Trophoblast cell (in vitro differentiated cells and primary cell): ENCODE measurements at regions not wholly inside any gene's neighbourhood (a gene's known extent, or its start where the extent isn't known, plus 50 kb on each side); places are given as distances from the start of the nearest gene placed in this dataset.
A peak's percentile ranks its signal among the peaks of the same experiment; 100 is the strongest.

ENCODE experiments used
- DNase-seq, 2 donors: peaks; one replicate each; pipeline ENCODE4 v3.0.0-alpha.2; 2016
- H2AFZ ChIP-seq: 2 replicates; pipeline ENCODE4 v1.6.1; 2013; ENCODE audit warnings: low read length, moderate library complexity, mild to moderate bottlenecking; ENCODE audit not compliant: insufficient read depth, poor library complexity
- H2AK5ac ChIP-seq: 2 replicates; pipeline ENCODE4 v1.6.1; 2013; ENCODE audit warnings: mild to moderate bottlenecking, low read length
- H2BK120ac ChIP-seq: 2 replicates; pipeline ENCODE4 v1.6.1; 2013; ENCODE audit warnings: low read length, mild to moderate bottlenecking, moderate library complexity; ENCODE audit not compliant: insufficient read depth, poor library complexity
- H2BK12ac ChIP-seq: 2 replicates; pipeline ENCODE4 v1.6.1; 2013; ENCODE audit warnings: mild to moderate bottlenecking, low read length, moderate library complexity
- H2BK5ac ChIP-seq: 2 replicates; pipeline ENCODE4 v1.6.1; 2013; ENCODE audit warnings: low read length, low read depth, moderate library complexity, mild to moderate bottlenecking; ENCODE audit not compliant: poor library complexity
- H3K14ac ChIP-seq: 2 replicates; pipeline ENCODE4 v1.6.1; 2013; ENCODE audit warnings: mild to moderate bottlenecking, low read length
- H3K18ac ChIP-seq: 2 replicates; pipeline ENCODE4 v1.6.1; 2013; ENCODE audit warnings: mild to moderate bottlenecking, low read length
- H3K23ac ChIP-seq: 2 replicates; pipeline ENCODE4 v1.6.1; 2013; ENCODE audit warnings: low read length
- H3K27ac ChIP-seq: 2 replicates; pipeline ENCODE4 v1.5.1; 2013; ENCODE audit warnings: low read depth, mild to moderate bottlenecking, inconsistent platforms, low read length, moderate library complexity
- H3K27me3 ChIP-seq: 2 replicates; pipeline ENCODE4 v1.6.1; 2013; ENCODE audit warnings: inconsistent platforms, mild to moderate bottlenecking, low read length, moderate library complexity; ENCODE audit not compliant: insufficient read depth
- H3K36me3 ChIP-seq, 2 experiments: 1 replicate in 1 of 2; 2 replicates in 1 of 2; pipeline ENCODE4 v1.6.1; 2013; ENCODE audit warnings: low read length in 2 of 2, mild to moderate bottlenecking in 2 of 2, moderate library complexity in 1 of 2; ENCODE audit not compliant: insufficient read depth in 2 of 2, control insufficient read depth in 1 of 2
- H3K4ac ChIP-seq: 2 replicates; pipeline ENCODE4 v1.6.1; 2013; ENCODE audit warnings: low read depth, mild to moderate bottlenecking, low read length, moderate library complexity
- H3K4me1 ChIP-seq, 2 experiments: 1 replicate in 1 of 2; 2 replicates in 1 of 2; pipeline ENCODE4 v1.6.1; 2013; ENCODE audit warnings: low read length in 2 of 2, mild to moderate bottlenecking in 2 of 2, moderate library complexity in 1 of 2; ENCODE audit not compliant: insufficient read depth in 2 of 2, control insufficient read depth in 1 of 2
- H3K4me2 ChIP-seq: 2 replicates; pipeline ENCODE4 v1.6.1; 2013; ENCODE audit warnings: inconsistent platforms, mild to moderate bottlenecking, low read length, moderate library complexity
- H3K4me3 ChIP-seq: 2 replicates; pipeline ENCODE4 v1.5.1; 2013; ENCODE audit warnings: mild to moderate bottlenecking, low read depth, low read length, inconsistent platforms
- H3K79me1 ChIP-seq: one replicate; pipeline ENCODE4 v1.6.1; 2013; ENCODE audit warnings: low read length
- H3K79me2 ChIP-seq: 2 replicates; pipeline ENCODE4 v1.6.1; 2013; ENCODE audit warnings: low read length, mild to moderate bottlenecking; ENCODE audit not compliant: control insufficient read depth, insufficient read depth, poor library complexity
- H3K9ac ChIP-seq: 2 replicates; pipeline ENCODE4 v1.6.1; 2013; ENCODE audit warnings: mild to moderate bottlenecking, low read length
- H3K9me3 ChIP-seq: 2 replicates; pipeline ENCODE4 v1.6.1; 2013; ENCODE audit warnings: low read depth, mild to moderate bottlenecking, control low read depth, inconsistent platforms, low read length; ENCODE audit not compliant: insufficient read depth
- H4K12ac ChIP-seq: 2 replicates; pipeline ENCODE4 v1.6.1; 2013; ENCODE audit warnings: low read depth, mild to moderate bottlenecking, low read length, moderate library complexity
- H4K8ac ChIP-seq: 2 replicates; pipeline ENCODE4 v1.6.1; 2013; ENCODE audit warnings: low read depth, mild to moderate bottlenecking, low read length, moderate library complexity
- H4K91ac ChIP-seq: one replicate; pipeline ENCODE4 v1.6.1; 2013; ENCODE audit warnings: low read depth, mild to moderate bottlenecking, low read length, moderate library complexity
- WGBS: extraction: QIAGEN DNeasy Blood & Tissue Kit; methylation state at CpG from one replicate; pipeline ENCODE4 v1.1.7; 2013; ENCODE audit warnings: missing lambda C conversion rate; ENCODE audit not compliant: insufficient read length, insufficient coverage; ENCODE audit errors: extremely low coverage; 5-methylcytosine and 5-hydroxymethylcytosine counted together

DNA sequence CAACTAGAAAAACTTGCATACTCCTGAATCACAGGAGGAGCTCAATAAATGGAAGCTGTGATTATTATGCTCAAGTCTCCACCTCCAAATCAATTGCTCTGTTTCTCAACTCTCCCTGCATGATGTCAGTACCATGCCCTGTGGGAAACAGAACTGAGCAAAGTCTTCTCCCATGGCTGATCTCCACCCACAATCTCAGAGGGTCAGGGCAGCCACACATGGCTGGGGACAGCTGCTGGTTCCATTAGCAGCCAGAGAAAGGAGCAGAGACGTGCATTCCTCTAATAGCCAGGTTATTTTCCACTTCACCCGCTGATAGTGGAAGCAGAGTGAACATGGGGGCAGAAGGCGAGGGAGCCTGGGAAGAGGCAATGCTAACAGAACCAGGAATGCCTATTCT is 85.5 kb upstream of the TMEM132E start:
- no peak overlapping the region for H3K4me3 ChIP-seq
- H3K27me3 ChIP-seq: no peaks in the 10 kb centered on the region
- H4K12ac ChIP-seq: no peak overlapping the region
- DNase-seq: no peak
- H3K14ac ChIP-seq: no peak overlapping the region
- H2BK12ac ChIP-seq: no peak overlapping the region
- no peak overlapping the region for H3K27ac ChIP-seq
- H2AFZ ChIP-seq: no peak overlapping the region
- no peak overlapping the region for H4K8ac ChIP-seq
- no peaks in the 10 kb centered on the region for H3K79me1 ChIP-seq
- H3K4me2 ChIP-seq: no peak overlapping the region
- no peak overlapping the region for H2BK5ac ChIP-seq
- H2AK5ac ChIP-seq: no peak overlapping the region
- no peaks in the 10 kb centered on the region for H3K4me1 ChIP-seq
- no CpG with 5 or more reads among the region's 3 CpGs for WGBS
- H2BK120ac ChIP-seq: no peak overlapping the region
- H3K36me3 ChIP-seq: no peaks in the 10 kb centered on the region
- H3K9ac ChIP-seq: no peak overlapping the region
- no peak overlapping the region for H3K18ac ChIP-seq
- no peak overlapping the region for H3K4ac ChIP-seq
- H3K9me3 ChIP-seq: no peaks in the 10 kb centered on the region
- no peaks in the 10 kb centered on the region for H3K79me2 ChIP-seq
- no peak overlapping the region for H4K91ac ChIP-seq
- H3K23ac ChIP-seq: no peak overlapping the region

DNA sequence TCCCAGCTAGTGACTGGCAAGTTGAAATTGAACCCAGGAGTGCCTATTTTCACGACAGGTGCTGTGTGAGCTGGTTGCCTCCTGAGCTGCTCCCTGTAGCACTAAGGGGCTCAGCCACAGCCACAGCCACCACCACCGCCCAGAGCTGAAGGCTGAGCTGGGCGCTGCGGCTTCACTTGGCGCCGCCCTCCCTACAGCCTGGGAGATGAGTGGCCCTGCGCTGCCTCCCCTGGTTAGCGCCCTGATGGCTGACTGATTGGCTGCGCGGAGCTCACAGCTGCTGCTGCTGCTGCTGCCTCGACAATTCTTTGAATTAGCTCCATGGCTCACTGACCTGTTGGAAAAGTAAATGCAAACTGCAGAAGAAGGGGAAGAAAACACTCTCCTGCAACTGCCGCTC is 91.8 kb upstream of the TMEM132E start:
- no peaks in the 10 kb centered on the region for H3K79me1 ChIP-seq
- H4K12ac ChIP-seq: no peak overlapping the region
- no CpG with 5 or more reads among the region's 12 CpGs for WGBS
- no peaks in the 10 kb centered on the region for H3K9me3 ChIP-seq
- no peak overlapping the region for H3K23ac ChIP-seq
- H2AK5ac ChIP-seq: no peak overlapping the region
- H3K4me2 ChIP-seq: no peak overlapping the region
- H2AFZ ChIP-seq: no peak overlapping the region
- H3K4me1 ChIP-seq: no peaks in the 10 kb centered on the region
- DNase-seq: no peak
- no peak overlapping the region for H3K9ac ChIP-seq
- no peak overlapping the region for H2BK5ac ChIP-seq
- H2BK12ac ChIP-seq: no peak overlapping the region
- H3K79me2 ChIP-seq: no peaks in the 10 kb centered on the region
- no peak overlapping the region for H4K8ac ChIP-seq
- no peaks in the 10 kb centered on the region for H3K27me3 ChIP-seq
- no peak overlapping the region for H2BK120ac ChIP-seq
- H3K4ac ChIP-seq: no peak overlapping the region
- peak overlapping the region; percentile 43 for H3K4me3 ChIP-seq
- no peaks in the 10 kb centered on the region for H3K36me3 ChIP-seq
- H4K91ac ChIP-seq: no peak overlapping the region
- no peak overlapping the region for H3K18ac ChIP-seq
- H3K27ac ChIP-seq: no peak overlapping the region
- no peak overlapping the region for H3K14ac ChIP-seq

DNA sequence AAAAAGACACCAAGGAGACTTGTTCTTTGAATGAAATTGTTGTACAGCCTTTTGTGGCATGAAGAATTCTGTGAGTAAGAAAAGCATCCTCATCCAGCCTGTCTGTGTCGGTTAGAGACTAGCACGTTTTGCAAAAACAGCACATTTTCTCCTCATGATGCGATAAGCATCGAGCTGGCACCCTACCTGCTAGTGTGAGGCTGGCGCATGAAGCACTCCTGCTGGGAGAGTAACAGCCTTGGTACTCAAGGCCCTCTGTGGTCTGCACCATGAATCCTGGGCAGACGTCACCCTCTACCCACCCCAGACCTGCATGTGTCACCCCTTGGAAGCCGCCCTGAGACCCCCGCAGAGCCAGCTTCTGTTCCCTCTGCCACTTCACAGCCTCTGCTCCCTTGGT is 92.6 kb upstream of the TMEM132E start:
- no peaks in the 10 kb centered on the region for H3K36me3 ChIP-seq
- H3K18ac ChIP-seq: no peak overlapping the region
- H3K27ac ChIP-seq: no peak overlapping the region
- H4K8ac ChIP-seq: no peak overlapping the region
- H3K9ac ChIP-seq: no peak overlapping the region
- H2AFZ ChIP-seq: no peak overlapping the region
- no peaks in the 10 kb centered on the region for H3K79me2 ChIP-seq
- H2BK120ac ChIP-seq: no peak overlapping the region
- no peak overlapping the region for H2BK5ac ChIP-seq
- no peak overlapping the region for H2AK5ac ChIP-seq
- H2BK12ac ChIP-seq: no peak overlapping the region
- H3K14ac ChIP-seq: no peak overlapping the region
- DNase-seq: no peak
- no peak overlapping the region for H3K23ac ChIP-seq
- H3K4me2 ChIP-seq: no peak overlapping the region
- H3K4me3 ChIP-seq: no peak overlapping the region
- H4K12ac ChIP-seq: no peak overlapping the region
- H3K79me1 ChIP-seq: no peaks in the 10 kb centered on the region
- no peak overlapping the region for H4K91ac ChIP-seq
- H3K4ac ChIP-seq: no peak overlapping the region
- no peaks in the 10 kb centered on the region for H3K9me3 ChIP-seq
- H3K27me3 ChIP-seq: no peaks in the 10 kb centered on the region
- no peaks in the 10 kb centered on the region for H3K4me1 ChIP-seq
- no CpG with 5 or more reads among the region's 8 CpGs for WGBS

DNA sequence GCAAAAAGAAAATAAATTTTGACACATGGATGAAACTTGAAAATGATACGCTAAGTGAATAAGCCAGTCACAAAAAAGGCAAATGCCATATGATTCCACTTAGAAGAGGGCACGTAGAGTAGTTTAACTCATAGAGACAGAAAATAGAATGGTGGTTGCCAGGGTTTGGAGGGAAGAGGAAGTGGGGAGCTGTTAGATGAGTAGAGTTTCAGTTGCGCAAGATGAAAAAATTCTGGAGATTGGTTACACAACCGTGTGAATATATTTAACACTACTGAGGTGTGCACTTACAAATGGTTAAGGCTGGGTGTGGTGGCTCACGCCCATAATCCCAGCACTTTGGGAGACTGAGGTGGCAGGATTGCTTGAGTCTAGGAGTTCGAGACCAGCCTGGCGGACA is 93.4 kb upstream of the TMEM132E start:
- no CpG with 5 or more reads among the region's 7 CpGs for WGBS

More for the DNA sequence above, 93.4 kb upstream of the TMEM132E start:
- Histone ChIP-seq H2BK12ac (no peak overlapping the region), H3K18ac (no peak overlapping the region), H2AK5ac (no peak overlapping the region), H4K8ac (no peak overlapping the region), H3K23ac (no peak overlapping the region), H3K79me1 (no peaks in the 10 kb centered on the region), H3K4ac (no peak overlapping the region), H4K91ac (no peak overlapping the region), H3K14ac (no peak overlapping the region), H3K4me3 (no peak overlapping the region), H3K4me1 (no peaks in the 10 kb centered on the region), H3K9me3 (no peaks in the 10 kb centered on the region), H3K4me2 (no peak overlapping the region), H2BK5ac (no peak overlapping the region), H3K9ac (no peak overlapping the region), H4K12ac (no peak overlapping the region), H2AFZ (no peak overlapping the region), H3K36me3 (no peaks in the 10 kb centered on the region), H3K27ac (no peak overlapping the region), H3K79me2 (no peaks in the 10 kb centered on the region), H2BK120ac (no peak overlapping the region), H3K27me3 (no peaks in the 10 kb centered on the region)
- peak in 1 of 2 donors; percentile 25 for DNase-seq
